ENCODE measurements at regions not wholly inside any gene's neighbourhood (a gene's known extent, or its start where the extent isn't known, plus 50 kb on each side); places are given as distances from the start of the nearest gene placed in this dataset.
"Not testable (repeated sequence)": the region's sequence is repeated elsewhere in the genome, so short reads cannot be mapped to it uniquely, and the experiment has no call there.

- Histone ChIP-seq H3K4me1 (no peaks in the 10 kb centered on the region), H3K27ac (no peak overlapping the region), H3K27me3 (ENCODE audit: control insufficient read depth, insufficient read depth, low read length) (no peaks in the 10 kb centered on the region), H3K79me2 (no peaks in the 10 kb centered on the region), H3K9me3 (ENCODE audit: control insufficient read depth, low read length) (no peaks in the 10 kb centered on the region), H3K36me3 (ENCODE audit: control insufficient read depth, insufficient read depth, low read length) (no peaks in the 10 kb centered on the region), H3K9ac (no peak overlapping the region), H2AFZ (no peak overlapping the region), H3K4me3 (ENCODE audit: low read depth, low read length) (no peak overlapping the region), H3K4me2 (ENCODE audit: low read length) (no peak overlapping the region)
- TF ChIP-seq CTCF (IDR thresholded peaks at IDR 0.05), result no peak
Observed at GRCh38 chr9:119877306-119877705, 508.1 kb upstream of the BRINP1 start.

- Histone ChIP-seq H3K27ac (no peak overlapping the region), H3K4me2 (ENCODE audit: low read length) (no peak overlapping the region), H3K27me3 (ENCODE audit: control insufficient read depth, insufficient read depth, low read length) (no peaks in the 10 kb centered on the region), H3K36me3 (ENCODE audit: control insufficient read depth, insufficient read depth, low read length) (no peaks in the 10 kb centered on the region), H3K79me2 (no peaks in the 10 kb centered on the region), H3K9ac (no peak overlapping the region), H3K4me1 (no peaks in the 10 kb centered on the region), H3K4me3 (ENCODE audit: low read depth, low read length) (no peak overlapping the region), H3K9me3 (ENCODE audit: control insufficient read depth, low read length) (no peaks in the 10 kb centered on the region), H2AFZ (no peak overlapping the region)
- TF ChIP-seq CTCF (IDR thresholded peaks at IDR 0.05), result no peak
Observed at GRCh38 chr9:119873877-119874276, 504.6 kb upstream of the BRINP1 start.

GRCh38 chr9:119870251-119870650 is 501.0 kb upstream of the BRINP1 start:
- not testable (repeated sequence) for H3K4me1 ChIP-seq; H3K4me3 ChIP-seq (ENCODE audit: low read depth, low read length); H3K27ac ChIP-seq; H2AFZ ChIP-seq; H3K9me3 ChIP-seq (ENCODE audit: control insufficient read depth, low read length); H3K9ac ChIP-seq; H3K4me2 ChIP-seq (ENCODE audit: low read length); H3K27me3 ChIP-seq (ENCODE audit: control insufficient read depth, insufficient read depth, low read length); H3K36me3 ChIP-seq (ENCODE audit: control insufficient read depth, insufficient read depth, low read length); H3K79me2 ChIP-seq

GRCh38 chr9:119868694-119869093 is 499.5 kb upstream of the BRINP1 start:
- TF ChIP-seq CTCF (IDR thresholded peaks at IDR 0.05), result no peak
- Histone ChIP-seq H3K4me2 (ENCODE audit: low read length) (no peak overlapping the region), H3K9me3 (ENCODE audit: control insufficient read depth, low read length) (no peaks in the 10 kb centered on the region), H3K4me1 (no peaks in the 10 kb centered on the region), H3K79me2 (no peaks in the 10 kb centered on the region), H3K9ac (no peak overlapping the region), H3K36me3 (ENCODE audit: control insufficient read depth, insufficient read depth, low read length) (no peaks in the 10 kb centered on the region), H3K27ac (peak overlapping the region; percentile 32), H2AFZ (peak overlapping the region; percentile 28), H3K27me3 (ENCODE audit: control insufficient read depth, insufficient read depth, low read length) (no peaks in the 10 kb centered on the region), H3K4me3 (ENCODE audit: low read depth, low read length) (no peak overlapping the region)

GRCh38 chr9:119861842-119862241 is 492.6 kb upstream of the BRINP1 start:
- TF ChIP-seq CTCF (IDR thresholded peaks at IDR 0.05), result no peak
- no peak overlapping the region for H3K4me3 ChIP-seq (ENCODE audit: low read depth, low read length)
- no peaks in the 10 kb centered on the region for H3K9me3 ChIP-seq (ENCODE audit: control insufficient read depth, low read length)
- H3K27me3 ChIP-seq (ENCODE audit: control insufficient read depth, insufficient read depth, low read length), result no peaks in the 10 kb centered on the region
- no peak overlapping the region for H3K27ac ChIP-seq
- H3K4me1 ChIP-seq, result no peaks in the 10 kb centered on the region
- H2AFZ ChIP-seq, result no peak overlapping the region
- H3K36me3 ChIP-seq (ENCODE audit: control insufficient read depth, insufficient read depth, low read length), result no peaks in the 10 kb centered on the region
- no peak overlapping the region for H3K4me2 ChIP-seq (ENCODE audit: low read length)
- H3K9ac ChIP-seq, result no peak overlapping the region
- H3K79me2 ChIP-seq, result no peaks in the 10 kb centered on the region
